K562 (cell line): ENCODE measurements at regions not wholly inside any gene's neighbourhood (a gene's known extent, or its start where the extent isn't known, plus 50 kb on each side); places are given as distances from the start of the nearest gene placed in this dataset.

Experiments
- BDP1 ChIP-seq: IDR thresholded peaks from 3 replicates; pipeline ENCODE4 v1.6.1; 2011; ENCODE audit not compliant: insufficient read length, insufficient read depth
- GABPA ChIP-seq: fragments of 200-800 bp; sonication (Bioruptor generic); conservative IDR thresholded peaks from 2 replicates; pipeline ENCODE4 v1.6.1; 2016; ENCODE audit warnings: low read depth, missing genetic modification characterization, missing compliant biosample characterization
- IFI16 ChIP-seq: fragments of 250-450 bp; sonication (Bioruptor Pico); IDR thresholded peaks from 2 replicates; pipeline ENCODE4 v2.1.2; 2022; ENCODE audit warnings: mild to moderate bottlenecking, inconsistent platforms
- RBM15 ChIP-seq: fragments of 200-400 bp; formaldehyde crosslinking; IDR thresholded peaks from 2 replicates; pipeline ENCODE4 v1.6.1; 2018; ENCODE audit warnings: mild to moderate bottlenecking, low read length, moderate library complexity; ENCODE audit not compliant: insufficient read depth
- RBM25 ChIP-seq: fragments of 200-400 bp; formaldehyde crosslinking; IDR thresholded peaks from 2 replicates; pipeline ENCODE4 v1.6.1; 2018; ENCODE audit warnings: low read length, low read depth, moderate library complexity; ENCODE audit not compliant: severe bottlenecking
- RHOXF2B ChIP-seq: fragments of 250-450 bp; sonication (Bioruptor Pico); conservative IDR thresholded peaks from 2 replicates; pipeline ENCODE4 v1.5.1; 2021
- TF ChIP-seq, protein P1 (sequence below), 2 experiments: IDR thresholded peaks in 1 of 2; conservative IDR thresholded peaks in 1 of 2; 2 replicates each; pipeline ENCODE4 v1.6.1; 2016; ENCODE audit warnings: low read depth in 2 of 2, mild to moderate bottlenecking in 1 of 2, missing compliant biosample characterization in 1 of 2, missing genetic modification characterization in 1 of 2, moderate library complexity in 1 of 2
- TF ChIP-seq, protein P2 (sequence below): sonication (generic); formaldehyde crosslinking; IDR thresholded peaks from 2 replicates; pipeline ENCODE4 v1.8.0; 2023; ENCODE audit warnings: mild to moderate bottlenecking, missing genetic modification reagents
- TF ChIP-seq, protein P3 (sequence below), 2 experiments: fragments of 450-650 bp; conservative IDR thresholded peaks; 2 replicates each; pipeline ENCODE4 v1.6.1; 2017; ENCODE audit warnings: mild to moderate bottlenecking in 2 of 2, moderate library complexity in 2 of 2
- TF ChIP-seq, protein P4 (sequence below): fragments of 250-450 bp; sonication (Bioruptor Pico); IDR thresholded peaks from 2 replicates; pipeline ENCODE4 v1.5.0; 2021

DNA sequence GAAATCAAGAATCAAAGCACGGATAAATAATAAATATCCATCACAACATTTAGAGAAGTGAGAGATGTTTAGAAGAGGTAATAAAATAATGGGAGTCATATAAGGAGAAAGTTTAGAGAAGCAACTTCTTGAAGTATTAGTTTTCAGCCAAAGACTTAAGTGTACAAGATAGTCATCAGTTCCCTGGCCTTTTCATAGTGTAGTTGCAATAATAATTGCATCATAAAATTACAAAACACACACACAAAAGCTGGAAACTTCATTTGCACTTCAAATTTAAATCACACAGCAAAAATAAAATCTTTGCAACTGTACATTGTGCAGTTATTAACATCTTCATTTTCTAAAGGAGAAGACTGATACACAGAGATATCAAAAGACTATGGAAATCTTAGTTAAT lies 319.1 kb upstream of the RGMB start (continued):
- TF ChIP-seq, protein P1, sequence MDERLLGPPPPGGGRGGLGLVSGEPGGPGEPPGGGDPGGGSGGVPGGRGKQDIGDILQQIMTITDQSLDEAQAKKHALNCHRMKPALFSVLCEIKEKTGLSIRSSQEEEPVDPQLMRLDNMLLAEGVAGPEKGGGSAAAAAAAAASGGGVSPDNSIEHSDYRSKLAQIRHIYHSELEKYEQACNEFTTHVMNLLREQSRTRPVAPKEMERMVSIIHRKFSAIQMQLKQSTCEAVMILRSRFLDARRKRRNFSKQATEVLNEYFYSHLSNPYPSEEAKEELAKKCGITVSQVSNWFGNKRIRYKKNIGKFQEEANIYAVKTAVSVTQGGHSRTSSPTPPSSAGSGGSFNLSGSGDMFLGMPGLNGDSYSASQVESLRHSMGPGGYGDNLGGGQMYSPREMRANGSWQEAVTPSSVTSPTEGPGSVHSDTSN (CRISPR knock-in tag; IDR thresholded peaks at IDR 0.05; ENCODE audit: low read depth), result no peak
- TF ChIP-seq, protein P1 (tag; conservative IDR thresholded peaks at IDR 0.05; ENCODE audit: low read depth), result no peak
- no peak for TF ChIP-seq RHOXF2B (CRISPR knock-in tag)
- no peak for TF ChIP-seq GABPA (tag)
- TF ChIP-seq, protein P2, sequence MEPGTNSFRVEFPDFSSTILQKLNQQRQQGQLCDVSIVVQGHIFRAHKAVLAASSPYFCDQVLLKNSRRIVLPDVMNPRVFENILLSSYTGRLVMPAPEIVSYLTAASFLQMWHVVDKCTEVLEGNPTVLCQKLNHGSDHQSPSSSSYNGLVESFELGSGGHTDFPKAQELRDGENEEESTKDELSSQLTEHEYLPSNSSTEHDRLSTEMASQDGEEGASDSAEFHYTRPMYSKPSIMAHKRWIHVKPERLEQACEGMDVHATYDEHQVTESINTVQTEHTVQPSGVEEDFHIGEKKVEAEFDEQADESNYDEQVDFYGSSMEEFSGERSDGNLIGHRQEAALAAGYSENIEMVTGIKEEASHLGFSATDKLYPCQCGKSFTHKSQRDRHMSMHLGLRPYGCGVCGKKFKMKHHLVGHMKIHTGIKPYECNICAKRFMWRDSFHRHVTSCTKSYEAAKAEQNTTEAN, result no peak
- TF ChIP-seq IFI16 (CRISPR knock-in tag), result no peak
- TF ChIP-seq RBM15, result no peak
- TF ChIP-seq, protein P3, sequence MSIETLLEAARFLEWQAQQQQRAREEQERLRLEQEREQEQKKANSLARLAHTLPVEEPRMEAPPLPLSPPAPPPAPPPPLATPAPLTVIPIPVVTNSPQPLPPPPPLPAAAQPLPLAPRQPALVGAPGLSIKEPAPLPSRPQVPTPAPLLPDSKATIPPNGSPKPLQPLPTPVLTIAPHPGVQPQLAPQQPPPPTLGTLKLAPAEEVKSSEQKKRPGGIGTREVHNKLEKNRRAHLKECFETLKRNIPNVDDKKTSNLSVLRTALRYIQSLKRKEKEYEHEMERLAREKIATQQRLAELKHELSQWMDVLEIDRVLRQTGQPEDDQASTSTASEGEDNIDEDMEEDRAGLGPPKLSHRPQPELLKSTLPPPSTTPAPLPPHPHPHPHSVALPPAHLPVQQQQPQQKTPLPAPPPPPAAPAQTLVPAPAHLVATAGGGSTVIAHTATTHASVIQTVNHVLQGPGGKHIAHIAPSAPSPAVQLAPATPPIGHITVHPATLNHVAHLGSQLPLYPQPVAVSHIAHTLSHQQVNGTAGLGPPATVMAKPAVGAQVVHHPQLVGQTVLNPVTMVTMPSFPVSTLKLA (conservative IDR thresholded peaks at IDR 0.05), result no peak
- TF ChIP-seq, protein P4, sequence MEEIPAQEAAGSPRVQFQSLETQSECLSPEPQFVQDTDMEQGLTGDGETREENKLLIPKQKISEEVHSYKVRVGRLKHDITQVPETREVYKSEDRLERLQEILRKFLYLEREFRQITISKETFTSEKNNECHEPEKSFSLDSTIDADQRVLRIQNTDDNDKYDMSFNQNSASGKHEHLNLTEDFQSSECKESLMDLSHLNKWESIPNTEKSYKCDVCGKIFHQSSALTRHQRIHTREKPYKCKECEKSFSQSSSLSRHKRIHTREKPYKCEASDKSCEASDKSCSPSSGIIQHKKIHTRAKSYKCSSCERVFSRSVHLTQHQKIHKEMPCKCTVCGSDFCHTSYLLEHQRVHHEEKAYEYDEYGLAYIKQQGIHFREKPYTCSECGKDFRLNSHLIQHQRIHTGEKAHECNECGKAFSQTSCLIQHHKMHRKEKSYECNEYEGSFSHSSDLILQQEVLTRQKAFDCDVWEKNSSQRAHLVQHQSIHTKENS, result no peak
- TF ChIP-seq RBM25, result no peak
- TF ChIP-seq BDP1, result no peak
